UCSD-AML1 (cell line): ENCODE measurements at regions not wholly inside any gene's neighbourhood (a gene's known extent, or its start where the extent isn't known, plus 50 kb on each side); places are given as distances from the start of the nearest gene placed in this dataset.
"Not testable (repeated sequence)": the region's sequence is repeated elsewhere in the genome, so short reads cannot be mapped to it uniquely, and the experiment has no call there.

Source experiments
- DNase-seq: peaks from one replicate; lab custom pipeline; 2025; ENCODE audit not compliant: unreplicated experiment; lab: John Stamatoyannopoulos, UW

DNA sequence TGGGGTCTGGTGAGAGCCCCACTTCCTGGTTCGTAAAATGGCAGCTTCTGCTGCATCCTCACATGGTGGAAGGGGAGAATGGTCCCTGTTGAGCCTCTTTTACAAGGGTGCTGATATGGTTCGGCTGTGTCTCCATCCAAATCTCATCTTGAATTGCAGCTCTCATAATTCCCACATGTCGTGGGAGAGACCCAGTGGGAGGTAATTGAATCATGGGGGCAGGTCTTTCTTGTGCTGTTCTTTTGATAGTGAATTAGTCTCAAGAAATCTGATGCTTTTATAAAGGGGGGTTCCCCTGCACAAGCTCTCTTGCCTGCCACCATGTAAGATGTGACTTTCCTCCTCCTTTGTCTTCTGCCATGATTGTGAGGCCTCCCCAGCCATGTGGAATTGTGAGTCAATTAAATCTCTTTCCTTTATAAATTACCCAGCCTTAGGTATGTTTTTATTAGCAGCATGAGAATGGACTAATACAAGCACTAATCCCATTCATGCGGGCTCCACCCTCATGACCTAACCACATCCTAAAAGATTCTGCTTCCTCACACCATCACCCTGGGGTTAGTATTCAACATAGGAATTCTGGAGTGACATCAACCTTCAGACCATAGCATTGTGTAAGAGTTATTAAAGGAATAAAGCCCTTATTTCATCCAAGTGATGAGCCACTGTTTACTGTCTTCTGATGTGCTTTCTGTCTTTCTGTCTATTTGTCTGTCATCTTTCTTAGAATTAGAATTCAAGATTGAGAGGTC, 159.0 kb upstream of the IRS2 start:
- DNase-seq: no peak

DNA sequence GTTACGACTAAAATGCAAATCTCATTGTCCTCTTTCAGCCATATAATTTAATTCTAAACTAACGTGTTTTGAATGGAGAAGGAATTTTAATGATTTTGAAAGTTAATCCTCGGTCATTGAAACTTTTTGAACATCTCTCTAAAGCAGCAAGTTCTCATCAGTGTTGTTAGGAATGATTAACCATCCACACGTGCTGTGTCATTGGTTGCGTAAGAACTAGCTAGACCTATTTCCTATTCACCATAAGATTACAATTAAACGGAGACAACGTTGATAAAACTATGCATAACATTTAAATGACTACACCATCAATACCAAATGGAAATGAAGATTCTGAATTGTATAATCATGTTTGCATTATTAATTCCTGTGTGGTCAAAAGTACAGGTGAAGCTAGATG, 155.6 kb upstream of the IRS2 start:
- no peak for DNase-seq

GRCh38 chr13:109941221-109941620, 154.8 kb upstream of the IRS2 start:
- no peak for DNase-seq

DNA sequence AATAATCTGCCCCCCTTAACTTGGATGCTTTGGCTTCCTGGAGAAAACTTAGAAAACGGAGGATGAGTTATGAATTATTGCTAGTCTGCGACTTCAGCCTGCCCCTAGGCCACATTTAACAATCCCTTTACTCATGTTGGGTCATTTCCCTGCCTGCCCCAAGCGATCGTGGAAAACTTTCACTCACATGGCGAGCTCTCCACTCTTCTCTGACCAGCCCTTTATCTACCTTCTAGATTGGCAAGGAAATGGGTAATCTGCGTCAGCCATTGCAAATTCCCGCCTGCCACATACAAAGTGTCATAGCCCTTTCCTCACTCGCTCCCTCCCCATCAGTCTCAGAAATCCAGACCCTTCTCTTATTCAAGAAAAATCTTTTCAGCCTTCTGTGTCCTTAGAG, 154.3 kb upstream of the IRS2 start:
- DNase-seq: no peak

- DNase-seq: no peak
These were observed 153.5 kb upstream of the IRS2 start for GRCh38 chr13:109939838-109940237.

GRCh38 chr13:109939180-109939579, 152.8 kb upstream of the IRS2 start:
- no peak for DNase-seq

DNA sequence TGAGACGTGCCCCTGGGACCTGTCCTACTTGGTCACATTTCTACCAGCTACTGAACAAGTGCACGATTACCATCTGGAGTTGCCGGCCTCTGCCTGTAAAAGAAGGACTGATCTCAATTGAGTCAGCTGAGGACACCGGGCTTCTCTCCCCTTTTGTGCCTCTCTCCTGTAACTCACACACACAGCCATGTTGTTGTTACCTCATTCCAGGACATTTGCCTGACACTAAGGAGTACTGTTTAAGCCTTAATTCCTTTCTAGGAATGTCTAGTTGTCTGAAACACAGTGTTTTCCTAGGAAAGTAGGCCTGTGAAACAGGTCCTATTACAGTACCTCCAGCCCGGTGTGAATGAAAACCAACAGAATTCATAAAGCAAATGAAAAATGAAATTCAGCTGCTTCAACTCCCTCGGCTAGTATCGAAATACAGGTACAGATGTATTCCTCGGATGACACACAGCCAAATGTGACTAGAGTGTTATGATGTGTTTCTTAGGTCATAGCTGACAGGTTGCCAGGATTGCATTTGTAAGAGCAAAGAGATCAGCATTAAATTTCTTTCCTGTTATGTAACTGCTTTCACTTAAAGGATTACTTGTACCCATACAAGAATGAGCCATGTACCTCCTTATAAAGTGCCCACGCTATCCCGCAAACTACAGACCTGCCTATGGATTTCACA, 152.0 kb upstream of the IRS2 start:
- DNase-seq: no peak

DNA sequence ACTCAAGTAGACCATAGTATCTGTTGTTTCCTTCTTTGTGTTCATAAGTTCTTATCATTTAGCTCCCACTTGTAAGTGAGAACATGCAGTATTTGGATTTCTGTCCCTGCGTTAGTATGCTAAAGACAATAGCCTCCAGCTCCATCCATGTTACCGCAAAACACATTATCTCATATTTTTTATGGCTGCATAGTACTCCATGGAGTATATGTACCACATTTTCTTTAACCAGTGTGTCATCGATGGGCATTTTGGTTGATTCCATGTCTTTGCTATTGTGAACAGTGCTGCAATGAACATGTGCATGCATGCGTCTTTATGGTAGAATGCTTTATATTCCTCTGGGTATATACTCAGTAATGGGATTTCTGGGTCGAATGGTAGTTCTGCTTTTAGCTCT, 148.1 kb upstream of the IRS2 start:
- DNase-seq: not testable (repeated sequence)

- DNase-seq: no peak
These were observed 147.1 kb upstream of the IRS2 start for GRCh38 chr13:109933476-109933875.

GRCh38 chr13:109924376-109924775, 138.0 kb upstream of the IRS2 start:
- no peak for DNase-seq

GRCh38 chr13:109922518-109922917, 136.1 kb upstream of the IRS2 start:
- DNase-seq: no peak

DNA sequence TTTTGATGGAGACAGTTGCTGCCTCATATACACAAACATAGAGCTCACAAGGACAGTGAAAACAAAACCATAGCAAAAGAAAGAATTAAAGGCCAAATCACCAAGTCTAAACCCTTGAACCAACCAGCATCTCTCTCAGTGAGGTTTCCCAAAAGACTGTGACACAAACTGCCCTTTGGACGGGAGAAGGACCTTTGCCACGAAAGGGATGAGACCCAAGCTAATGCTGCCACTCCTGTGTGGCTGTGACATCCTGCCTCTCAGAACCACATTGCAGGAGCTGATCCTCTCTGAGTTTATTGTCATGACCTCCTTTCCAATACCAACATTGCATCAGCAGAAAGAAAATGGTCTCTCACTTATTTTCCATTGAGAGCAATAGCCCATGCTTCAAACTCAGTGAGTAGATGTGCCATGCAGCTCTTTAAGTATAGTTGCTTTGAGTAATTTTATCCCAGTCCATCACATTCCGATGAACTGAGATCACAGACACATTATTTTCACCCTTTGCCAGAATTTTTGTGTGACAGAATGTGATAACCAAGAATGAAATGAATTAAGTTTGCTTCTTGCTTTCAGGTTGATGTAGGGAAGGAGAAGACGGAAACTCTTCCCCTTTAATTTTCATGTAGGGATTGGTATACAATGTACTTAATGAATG, 133.5 kb upstream of the IRS2 start:
- no peak for DNase-seq

GRCh38 chr13:109918179-109918711, 131.9 kb upstream of the IRS2 start:
- DNase-seq: no peak

GRCh38 chr13:109917422-109917821, 131.0 kb upstream of the IRS2 start:
- DNase-seq: no peak

GRCh38 chr13:109913936-109914510, 127.6 kb upstream of the IRS2 start:
- DNase-seq: no peak

GRCh38 chr13:109913186-109913585, 126.8 kb upstream of the IRS2 start:
- no peak for DNase-seq

DNA sequence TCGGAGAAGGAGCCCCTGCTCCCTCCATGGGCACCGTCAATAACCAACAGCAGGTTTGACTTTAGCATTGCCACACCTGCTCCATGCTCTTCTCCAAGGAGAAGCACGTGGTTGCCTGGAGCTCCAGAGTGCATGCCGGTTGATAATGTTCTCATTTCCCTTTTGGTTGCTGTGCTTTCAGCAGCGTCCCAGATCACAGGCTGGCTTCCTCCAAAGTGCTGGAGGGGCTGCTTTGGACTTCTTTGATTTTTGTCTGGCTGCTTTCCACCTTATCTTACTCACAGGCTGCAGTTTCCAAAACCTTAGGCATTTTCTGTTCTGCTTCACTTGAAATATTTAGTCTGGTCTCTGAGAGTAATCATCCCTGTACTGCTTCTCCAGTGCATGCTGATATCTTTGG, 123.8 kb upstream of the IRS2 start:
- no peak for DNase-seq

GRCh38 chr13:109906976-109907375, 120.6 kb upstream of the IRS2 start:
- DNase-seq: no peak

- DNase-seq: no peak
These were observed 117.8 kb upstream of the IRS2 start for GRCh38 chr13:109904218-109904617.

GRCh38 chr13:109900741-109901140, 114.4 kb upstream of the IRS2 start:
- DNase-seq: no peak

DNA sequence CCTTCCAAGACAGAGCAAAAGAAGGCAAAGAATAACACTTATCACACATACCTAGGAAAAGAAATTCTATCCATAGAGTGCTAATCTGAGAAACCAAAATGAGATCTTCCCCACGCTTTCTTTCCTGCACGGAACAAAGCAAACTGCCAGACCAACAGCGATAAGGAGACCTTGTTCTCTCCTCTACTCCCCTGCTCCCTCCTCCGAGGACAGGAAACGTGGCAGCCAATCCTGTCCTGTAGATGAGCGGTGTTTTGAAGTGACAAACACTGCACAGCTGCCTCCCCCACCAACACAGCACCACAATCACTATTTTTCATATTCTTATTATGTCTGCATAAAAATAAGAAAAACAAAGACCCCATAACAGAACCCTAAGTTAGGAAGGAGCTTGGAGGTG, 113.9 kb upstream of the IRS2 start:
- DNase-seq: no peak

DNA sequence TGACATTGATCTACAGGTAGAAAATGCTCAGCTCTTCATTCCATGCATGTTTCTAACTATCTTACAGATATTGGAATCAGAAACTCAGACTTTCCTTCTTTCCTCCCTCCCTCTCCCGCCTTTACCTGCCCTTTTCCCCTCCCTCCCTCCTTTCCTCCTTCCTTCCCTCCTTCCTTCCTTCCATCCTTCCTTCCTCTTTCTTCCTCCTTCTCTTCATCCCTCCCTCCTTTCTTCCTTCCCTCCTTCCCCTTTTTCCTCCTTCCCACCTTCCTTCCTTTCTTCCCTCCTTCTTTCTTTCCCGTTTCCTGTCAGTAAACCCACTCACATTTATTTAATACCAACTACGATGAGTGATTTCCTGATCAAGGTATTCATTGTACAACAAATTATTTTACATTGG, 113.4 kb upstream of the IRS2 start:
- DNase-seq: no peak
